HG03066 (cell line): ENCODE measurements at regions not wholly inside any gene's neighbourhood (a gene's known extent, or its start where the extent isn't known, plus 50 kb on each side); places are given as distances from the start of the nearest gene placed in this dataset.

Source experiments
- ATAC-seq: cut with Tn5 transposase; IDR thresholded peaks from one replicate; pipeline ENCODE4 v1.9.1; 2021; ENCODE audit warnings: low read depth; ENCODE audit not compliant: unreplicated experiment

DNA sequence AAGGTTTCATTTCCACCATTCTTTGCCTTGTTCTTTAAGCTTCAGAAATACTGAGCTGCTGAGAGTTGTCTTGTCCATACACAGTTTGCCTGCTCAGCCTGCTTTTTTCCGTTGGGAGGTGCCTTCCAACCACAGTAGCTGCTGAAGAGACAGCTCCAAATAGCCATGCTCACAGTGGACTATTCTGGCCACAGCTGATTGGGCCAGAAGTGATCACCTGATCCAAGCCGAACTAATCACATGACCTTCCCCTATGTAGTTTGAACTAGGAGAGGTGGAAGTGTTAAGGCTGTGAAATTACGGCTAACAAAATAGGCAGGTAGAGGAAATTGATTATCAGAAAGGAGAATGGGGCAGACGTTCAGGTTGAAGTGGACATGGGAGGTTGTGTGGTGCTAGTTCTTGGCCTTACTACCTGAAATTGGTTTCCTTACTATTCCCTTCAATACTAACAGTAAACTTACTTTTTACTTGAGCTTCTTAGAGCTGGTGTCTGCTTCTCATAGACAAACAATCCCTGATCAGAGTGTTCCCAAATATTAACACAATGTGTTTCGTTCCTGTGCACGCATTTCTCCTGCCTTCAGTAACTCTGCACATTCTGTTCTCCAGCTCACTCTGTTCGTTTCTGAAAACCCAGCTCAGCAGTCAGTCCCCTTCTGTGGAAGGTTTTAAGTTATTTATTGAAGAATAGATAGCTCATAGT is 136.1 kb downstream of the RWDD3 start:
- no peak for ATAC-seq

DNA sequence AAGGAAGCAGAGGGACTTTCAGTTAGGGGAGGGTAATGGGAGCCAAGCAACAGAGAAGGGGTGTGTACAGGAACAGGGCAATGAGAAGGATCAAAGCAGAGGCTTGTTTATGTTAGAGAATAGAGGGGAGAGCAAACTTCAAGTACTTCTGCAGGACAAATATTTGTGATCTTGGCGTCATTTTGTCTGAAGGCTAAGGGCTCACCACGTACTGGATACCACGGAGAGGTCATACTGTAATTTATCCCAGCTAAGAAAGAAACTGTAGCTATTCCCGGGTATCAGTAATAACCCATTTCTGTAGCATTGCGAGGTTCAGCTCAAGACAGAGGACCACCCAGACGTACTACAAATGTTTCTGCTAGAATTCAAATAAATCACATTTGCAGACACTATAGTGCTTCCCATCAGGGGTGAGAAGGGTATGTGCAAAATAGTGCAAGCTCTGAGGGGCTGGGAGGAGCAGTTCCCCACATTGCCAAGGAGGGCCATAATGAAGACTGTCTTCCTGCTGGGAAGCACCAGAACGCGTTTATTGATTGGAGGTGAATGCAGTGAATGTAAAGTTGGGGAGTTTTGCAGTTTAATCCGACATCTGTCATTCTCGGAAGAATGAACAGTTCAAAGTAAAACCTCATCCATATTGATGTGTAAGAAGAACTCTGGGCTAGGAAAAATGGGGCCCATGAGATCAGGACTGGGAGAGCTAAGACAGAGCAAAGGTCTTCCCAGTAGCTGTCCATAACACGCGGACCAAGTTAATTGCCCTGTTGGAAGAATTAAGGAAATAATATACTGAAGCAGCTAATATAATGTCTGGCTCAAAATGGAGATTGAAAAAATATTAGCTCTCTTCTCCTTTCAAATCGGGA is 136.9 kb downstream of the RWDD3 start:
- ATAC-seq = no peak

DNA sequence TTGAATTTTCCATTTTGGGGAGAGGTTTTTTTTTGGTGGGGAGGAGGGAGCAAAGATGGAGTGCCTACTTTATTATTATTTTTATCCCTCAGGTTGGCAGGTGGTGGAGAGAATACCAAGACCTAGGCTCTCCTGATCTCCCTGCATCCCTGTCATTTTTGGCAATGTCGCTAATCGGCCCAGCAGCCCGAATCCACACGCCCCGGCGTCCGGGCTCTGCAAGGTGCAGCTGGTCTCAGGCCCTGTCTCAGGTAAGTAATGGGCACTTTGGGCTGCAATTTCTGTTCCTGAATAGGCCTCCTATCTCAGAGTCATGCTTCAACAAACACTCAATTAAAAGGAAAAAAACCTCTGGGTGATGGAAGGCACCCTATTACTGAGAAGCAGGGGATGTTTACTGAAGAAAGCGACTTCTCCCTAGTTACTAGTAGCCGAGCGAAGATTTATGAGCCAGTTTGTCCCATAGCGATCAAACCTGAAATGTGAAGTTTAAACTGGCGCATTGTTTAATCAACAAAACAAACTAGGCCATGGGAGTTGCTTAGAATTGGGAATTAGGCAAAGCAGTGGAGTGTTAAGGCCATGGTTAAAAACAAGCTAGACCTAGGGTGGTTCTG is 137.8 kb downstream of the RWDD3 start:
- ATAC-seq = no peak

DNA sequence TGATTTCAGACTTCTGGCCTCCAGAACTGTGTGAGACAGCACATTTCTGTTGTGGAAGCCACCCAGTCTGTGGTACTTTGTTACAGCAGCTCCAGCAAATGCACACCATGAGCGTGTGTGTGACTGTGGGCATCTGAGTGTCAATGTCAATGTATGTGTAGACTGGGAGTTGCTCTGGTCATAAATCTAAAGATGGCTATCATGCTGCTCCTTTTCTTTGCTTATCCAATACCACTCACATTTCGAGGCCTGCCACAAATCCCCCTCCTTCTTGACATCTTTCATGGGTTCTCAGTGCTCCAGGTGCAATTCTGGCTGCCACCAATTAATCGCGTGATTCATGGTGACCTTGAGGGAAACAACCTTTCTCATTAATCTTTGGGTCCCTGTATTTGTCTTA is 141.2 kb downstream of the RWDD3 start:
- no peak for ATAC-seq

DNA sequence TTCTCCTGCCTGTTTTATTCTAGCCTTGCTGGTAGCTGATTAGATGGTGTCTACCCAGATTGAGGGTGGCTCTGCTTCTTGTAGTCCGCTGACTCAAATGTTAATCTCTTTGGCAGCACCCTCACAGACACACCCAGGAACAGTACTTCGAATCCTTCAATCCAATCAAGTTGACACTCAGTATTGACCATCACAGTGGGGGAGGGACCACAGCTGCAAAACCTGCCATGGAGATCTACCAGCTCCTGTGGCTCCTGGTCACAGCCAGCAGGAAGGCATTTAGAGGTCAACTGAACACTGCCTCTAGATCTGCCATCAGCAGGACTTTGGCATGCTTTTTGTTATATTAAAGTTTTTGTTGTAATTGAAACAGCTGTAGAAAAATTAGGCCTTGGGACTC is 146.9 kb downstream of the RWDD3 start:
- no peak for ATAC-seq

DNA sequence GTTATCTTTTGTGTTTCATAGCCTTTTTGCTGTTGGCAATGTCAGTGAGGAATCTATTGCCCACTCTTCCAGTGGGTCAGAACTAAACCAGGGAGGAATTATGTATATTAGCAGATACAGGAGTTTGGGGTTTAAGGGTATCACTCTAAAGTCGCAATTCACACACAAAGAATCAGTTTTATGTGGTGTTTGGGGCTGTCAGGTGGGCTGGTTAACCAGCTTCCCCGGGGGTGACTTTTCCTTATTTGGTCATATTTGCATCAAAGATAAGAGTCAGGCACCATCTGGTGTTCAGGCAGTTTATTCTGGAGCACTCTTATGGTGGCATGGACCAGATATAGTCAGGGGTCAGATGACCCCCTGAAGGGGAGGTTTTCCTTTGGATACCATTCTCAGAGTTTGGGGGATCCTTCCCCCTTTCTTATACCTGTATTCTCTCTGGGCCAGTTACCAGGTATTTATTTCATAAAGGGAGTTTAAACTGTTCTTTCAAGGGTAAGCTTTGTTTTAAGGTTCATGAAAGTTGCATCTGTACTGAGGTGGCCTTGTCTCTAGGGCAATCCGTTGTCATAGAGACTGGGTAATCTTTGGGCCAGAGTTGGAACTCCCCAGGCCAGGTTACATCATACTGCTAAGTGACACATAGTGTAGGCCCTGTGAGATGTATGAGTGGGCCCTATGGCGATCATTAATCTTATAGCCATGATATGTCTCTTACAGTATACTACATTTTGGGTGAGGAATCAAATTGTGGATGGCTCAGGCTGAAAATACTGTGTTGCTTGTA is 148.2 kb downstream of the RWDD3 start:
- no peak for ATAC-seq

DNA sequence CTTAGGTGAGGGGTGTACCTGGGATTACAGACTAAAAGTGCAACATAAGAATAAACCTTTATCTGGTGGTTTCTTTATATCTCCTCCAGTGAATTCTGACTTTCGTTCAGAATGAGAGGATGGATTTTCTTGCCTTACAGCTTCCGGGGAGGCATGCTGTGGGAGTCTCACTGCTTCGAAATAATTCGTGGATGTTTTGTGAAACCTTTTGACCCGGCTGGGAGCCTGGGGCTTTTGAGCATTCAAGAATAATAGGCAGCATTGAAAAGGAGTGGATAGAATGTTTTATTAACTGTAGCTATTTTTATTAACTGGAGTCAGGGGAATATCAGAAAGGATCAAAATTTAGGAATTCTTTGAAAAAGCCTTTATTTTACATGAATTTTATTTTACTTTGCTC is 149.1 kb downstream of the RWDD3 start:
- ATAC-seq = no peak

DNA sequence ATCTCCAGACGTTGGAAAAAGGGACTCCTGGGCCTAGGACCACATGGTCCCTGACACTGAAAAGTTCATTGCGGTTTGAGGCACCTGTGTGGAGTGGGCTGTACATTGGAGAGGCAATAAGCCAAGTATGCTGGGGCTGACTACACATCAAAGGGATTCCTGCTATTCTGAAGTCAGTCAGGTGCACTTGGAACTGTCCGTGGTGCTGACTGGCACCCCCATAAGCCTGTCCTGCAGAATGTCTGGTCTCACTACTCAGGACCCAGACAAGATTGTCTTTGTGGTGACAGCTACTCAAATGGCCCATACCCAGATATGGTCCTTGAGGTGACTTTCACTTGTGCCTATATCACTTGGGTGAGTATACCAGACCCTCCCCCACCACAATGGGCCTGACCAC is 150.6 kb downstream of the RWDD3 start:
- ATAC-seq = no peak

DNA sequence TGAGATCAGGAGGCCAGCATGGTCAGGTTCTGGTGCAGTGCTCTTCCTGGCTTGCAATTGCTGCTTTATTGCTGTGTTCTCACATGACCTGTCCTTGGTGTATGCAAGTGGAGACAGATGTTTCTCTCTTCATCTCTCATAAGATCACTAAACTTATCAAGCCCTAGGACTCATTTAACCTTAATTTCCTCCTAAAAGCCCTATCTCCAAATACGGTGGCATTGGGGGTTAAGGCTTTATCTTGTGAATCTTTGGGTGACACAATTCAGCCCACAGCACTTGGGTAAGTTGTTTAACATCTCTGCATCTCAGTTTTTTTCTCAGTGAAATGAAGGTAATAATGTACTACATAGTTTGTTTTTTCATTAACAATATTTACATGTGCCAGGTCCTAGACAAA is 152.4 kb downstream of the RWDD3 start:
- no peak for ATAC-seq

DNA sequence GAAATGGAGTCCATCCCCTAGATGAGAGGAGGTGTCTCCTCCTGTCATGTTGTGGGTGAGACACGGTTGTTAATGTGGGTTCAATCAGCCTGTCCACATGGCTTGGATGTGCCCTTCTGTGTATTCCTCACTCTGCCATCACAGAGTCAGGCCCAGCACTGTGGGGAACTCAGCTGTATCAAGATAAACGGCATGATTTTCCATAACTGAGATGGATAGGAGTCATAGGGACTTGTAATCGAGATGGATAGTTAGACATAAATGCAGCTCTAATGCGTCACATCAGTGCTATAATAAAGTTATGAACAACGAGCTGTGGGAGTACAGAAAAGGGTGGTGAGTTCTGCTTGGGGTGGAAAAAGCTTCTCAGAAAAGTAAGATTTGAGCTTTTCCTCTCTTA is 152.9 kb downstream of the RWDD3 start:
- no peak for ATAC-seq

DNA sequence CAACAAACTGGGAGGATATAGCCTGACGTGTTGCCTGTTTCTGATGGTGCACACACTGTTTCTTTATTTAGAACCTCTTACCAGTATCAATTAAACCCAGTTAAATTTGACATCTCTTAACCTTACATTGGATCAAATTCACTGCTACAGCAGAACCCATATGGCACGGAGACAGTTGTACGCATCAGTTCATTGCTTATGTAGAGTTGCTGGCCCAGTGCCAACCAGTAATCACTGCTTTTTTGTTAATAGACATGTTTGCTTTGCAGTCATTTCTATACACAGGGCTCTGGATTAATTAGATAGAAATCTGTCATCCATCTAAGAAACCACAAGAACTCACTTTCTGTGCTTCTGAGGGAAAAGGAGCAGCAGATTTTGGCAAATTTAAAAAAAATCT is 154.0 kb downstream of the RWDD3 start:
- no peak for ATAC-seq

DNA sequence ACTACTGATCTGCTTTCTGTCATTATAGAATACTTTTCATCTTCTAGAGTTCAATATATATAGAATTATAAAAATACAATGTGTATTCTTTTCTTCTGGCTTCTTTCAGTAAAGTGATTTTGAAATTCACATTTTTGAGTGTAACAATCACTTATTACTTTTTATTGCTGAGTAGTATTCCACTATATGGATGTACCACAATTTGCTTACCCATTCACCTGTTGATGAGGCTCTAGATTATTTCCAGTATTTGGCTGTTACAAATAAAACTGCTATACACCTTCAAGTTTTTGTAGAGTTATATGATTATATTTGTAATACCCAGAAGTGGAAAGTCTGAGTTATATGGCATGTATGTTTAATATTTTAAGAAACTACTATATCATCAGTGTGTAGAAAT is 159.4 kb downstream of the RWDD3 start:
- ATAC-seq = no peak

DNA sequence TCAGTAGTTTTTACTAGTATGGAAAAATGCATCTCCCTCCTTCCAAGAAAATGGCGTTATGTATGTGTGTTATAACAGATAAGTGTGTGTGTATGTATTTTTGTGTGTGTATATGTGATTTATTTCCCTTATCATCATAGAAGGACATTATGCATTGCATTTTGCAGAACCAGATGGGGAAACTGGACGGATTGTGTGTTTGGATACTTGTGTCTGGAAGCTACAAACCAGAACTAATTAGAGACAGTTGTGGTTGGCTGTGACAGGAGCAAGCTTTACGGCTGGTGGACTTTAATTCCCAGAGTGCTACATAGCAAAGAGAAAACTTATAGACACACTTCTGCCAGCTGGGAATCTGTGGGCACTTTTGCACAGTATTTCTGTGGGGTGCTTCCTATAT is 162.5 kb downstream of the RWDD3 start:
- no peak for ATAC-seq

DNA sequence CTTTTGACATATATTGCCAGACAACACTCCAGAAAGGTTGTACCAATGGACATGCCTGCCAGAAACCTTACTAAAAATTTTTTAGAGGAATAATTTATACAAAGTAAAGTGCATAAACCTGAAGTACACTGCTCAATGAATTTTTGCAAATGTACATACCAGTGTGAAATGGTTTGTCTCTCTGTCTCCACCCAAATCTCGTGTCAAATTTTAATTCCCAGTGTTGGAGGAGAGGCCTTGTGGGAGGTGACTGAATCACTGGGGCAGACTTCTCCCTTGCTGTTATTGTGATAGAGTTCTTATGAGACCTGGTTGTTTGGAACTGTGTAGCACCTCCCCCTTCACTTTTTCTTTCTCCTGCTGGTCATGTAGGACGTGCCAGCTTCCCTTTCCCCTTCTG is 168.8 kb downstream of the RWDD3 start:
- ATAC-seq = no peak

DNA sequence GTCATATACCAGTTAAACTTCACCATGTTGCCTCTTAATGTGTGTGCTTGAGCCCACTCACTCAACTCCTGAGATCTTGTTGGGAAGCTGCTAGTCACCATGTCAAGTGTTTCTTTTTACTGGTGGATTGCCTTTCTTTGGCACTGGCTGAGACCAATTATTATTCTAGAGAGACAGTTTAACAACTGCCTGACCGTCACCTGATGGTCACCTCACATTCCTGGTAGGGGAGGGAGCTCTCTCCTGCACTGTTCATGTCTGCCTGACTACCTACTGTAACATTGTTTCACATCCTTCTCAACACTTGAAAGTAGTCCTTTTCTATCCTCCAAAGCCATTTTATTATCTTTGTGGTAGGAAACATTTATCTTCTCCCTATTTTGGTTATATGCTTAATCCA is 172.3 kb downstream of the RWDD3 start:
- no peak for ATAC-seq

DNA sequence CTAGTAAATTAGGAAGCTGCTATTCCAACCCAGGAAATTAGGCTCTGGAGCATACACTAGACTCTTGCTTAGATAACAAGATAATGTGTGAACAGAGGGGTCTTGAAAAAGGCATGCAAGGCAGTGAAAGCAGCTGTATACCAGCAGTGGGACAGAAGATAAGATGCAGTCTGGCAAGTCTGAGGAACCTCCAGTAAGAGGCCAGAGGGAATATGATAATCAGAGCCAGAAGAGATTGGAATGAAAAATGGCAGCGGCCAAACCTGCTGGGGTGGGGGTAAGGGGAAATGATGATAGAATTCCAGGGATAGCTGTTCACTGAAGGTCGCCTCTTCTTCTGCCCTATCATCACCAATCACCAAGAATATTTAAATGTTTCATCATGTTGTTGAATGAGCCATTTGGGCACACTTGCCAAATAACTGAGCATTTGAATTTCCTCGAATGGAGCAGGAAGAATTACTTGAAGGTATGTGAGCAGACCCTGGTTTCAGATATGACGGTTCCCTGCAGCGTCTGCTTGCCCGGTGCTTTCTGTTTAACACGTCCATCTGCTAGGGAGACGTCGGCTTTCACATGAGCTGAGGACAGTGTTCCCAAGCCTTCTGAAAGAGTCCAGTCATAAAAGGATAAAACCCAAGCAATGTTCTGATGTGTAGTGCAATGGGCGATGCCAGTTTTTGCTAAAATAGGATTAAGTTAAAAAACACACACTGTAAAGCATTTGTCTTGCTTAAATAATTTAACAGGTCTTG is 173.3 kb downstream of the RWDD3 start:
- ATAC-seq = no peak

DNA sequence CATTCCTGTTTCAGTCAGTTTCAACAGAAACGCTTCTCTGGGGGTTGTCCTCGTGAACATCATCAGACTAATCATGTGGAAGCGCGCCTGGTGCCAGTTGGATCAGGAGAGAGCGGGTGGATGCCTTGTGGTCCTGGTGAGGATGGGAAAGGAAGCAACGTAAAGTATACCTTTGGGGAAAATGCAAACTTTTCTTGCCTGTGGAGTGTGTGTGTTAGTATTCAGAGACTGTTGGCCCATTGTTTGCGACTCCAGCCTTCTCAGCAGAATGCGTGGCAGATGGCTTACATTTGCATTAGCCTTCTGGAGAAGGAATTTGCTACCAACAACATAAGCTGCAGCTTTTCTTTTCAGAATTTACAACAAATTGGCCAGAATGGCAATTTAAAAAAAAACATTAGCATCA is 173.9 kb downstream of the RWDD3 start:
- ATAC-seq = no peak

DNA sequence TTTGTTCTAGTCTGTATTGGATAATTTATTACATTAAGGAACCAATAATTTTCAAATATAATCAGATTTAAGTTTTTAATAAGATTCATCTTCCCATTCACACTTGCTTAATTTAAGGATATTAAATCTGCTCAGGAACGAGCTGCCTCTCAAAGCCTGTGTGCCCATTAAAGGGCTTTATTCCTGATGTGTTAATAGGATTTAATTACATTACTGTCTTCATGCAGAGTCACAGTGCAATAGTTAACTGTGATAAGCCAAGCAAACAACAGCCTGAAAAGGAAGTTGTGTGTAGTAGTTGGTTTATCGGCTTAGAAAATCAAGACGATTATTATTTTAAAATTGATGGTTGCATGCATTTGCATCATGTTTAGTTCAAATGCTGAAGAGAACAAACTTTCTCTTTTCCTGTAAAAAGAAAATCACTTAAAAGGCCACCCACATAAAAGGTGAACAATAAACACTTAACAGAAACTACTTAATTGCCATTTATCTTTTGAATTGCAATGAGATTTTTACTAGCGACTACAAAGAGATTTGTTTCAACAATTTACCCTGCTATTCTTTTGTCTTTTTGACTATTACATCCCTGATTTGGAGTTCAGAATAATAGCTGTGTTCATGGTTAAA is 174.6 kb downstream of the RWDD3 start:
- no peak for ATAC-seq

DNA sequence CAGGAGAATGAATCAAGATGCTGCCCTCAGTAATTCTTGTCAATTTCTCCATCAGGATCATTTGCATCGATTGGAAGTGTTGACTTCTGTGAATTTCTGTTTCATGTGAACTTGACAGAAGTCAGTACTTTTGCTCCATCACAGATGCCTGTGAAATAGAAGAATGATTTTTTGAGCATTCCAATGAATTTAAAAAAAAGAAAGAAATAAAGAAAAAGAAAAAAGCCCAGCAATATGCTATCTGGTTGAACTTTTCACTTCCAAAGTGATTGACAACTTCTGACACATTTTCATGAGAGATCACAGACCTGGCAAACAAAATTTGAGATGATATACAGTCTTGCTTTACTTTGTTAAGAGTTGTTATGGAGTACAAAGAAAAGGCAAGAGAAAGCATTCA is 175.3 kb downstream of the RWDD3 start:
- no peak for ATAC-seq

DNA sequence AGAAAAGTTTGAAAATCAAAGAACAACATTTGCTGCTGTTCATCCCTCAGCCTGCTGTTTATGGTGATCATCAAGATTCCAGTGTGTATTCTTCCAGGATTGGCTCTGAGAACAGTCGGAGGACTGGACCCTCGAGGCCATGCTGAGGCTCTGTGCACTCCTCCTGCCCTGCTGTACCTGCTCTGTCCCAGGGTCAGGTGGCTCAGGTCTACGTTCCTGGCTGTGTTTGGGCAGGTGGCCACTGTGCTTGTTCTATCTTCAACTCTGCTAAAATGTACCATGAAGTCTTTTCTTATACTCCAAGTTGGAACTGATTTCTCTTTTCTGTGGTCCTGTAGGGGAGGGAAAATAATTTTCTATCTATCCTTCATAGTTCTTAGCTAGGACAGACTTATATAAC is 175.9 kb downstream of the RWDD3 start:
- no peak for ATAC-seq
